Gastroesophageal sphincter (tissue), 3 donors: ENCODE measurements at regions not wholly inside any gene's neighbourhood (a gene's known extent, or its start where the extent isn't known, plus 50 kb on each side); places are given as distances from the start of the nearest gene placed in this dataset.

Experiments used
- POLR2A ChIP-seq, 2 donors: fragments of 450-650 bp; IDR thresholded peaks; one replicate each; pipeline ENCODE4 v1.6.1; 2017; ENCODE audit warnings: antibody characterized with exemption in 2 of 2, mild to moderate bottlenecking in 2 of 2, moderate library complexity in 1 of 2
- POLR2AphosphoS5 ChIP-seq: sonication (generic); formaldehyde crosslinking; IDR thresholded peaks from one replicate; pipeline ENCODE4 v1.6.1; 2017; ENCODE audit warnings: antibody characterized with exemption
- TF ChIP-seq, protein P1 (sequence below), 4 experiments: fragments of 200-600 bp in 2 of 4; fragments of 450-650 bp in 2 of 4; sonication (generic) in 1 of 4; IDR thresholded peaks; one replicate each; pipeline ENCODE4 v1.5.1; 2017 to 2019; ENCODE audit warnings: antibody characterized with exemption in 4 of 4, mild to moderate bottlenecking in 2 of 4, moderate library complexity in 2 of 4

- TF ChIP-seq, protein P1, sequence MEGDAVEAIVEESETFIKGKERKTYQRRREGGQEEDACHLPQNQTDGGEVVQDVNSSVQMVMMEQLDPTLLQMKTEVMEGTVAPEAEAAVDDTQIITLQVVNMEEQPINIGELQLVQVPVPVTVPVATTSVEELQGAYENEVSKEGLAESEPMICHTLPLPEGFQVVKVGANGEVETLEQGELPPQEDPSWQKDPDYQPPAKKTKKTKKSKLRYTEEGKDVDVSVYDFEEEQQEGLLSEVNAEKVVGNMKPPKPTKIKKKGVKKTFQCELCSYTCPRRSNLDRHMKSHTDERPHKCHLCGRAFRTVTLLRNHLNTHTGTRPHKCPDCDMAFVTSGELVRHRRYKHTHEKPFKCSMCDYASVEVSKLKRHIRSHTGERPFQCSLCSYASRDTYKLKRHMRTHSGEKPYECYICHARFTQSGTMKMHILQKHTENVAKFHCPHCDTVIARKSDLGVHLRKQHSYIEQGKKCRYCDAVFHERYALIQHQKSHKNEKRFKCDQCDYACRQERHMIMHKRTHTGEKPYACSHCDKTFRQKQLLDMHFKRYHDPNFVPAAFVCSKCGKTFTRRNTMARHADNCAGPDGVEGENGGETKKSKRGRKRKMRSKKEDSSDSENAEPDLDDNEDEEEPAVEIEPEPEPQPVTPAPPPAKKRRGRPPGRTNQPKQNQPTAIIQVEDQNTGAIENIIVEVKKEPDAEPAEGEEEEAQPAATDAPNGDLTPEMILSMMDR (IDR thresholded peaks at IDR 0.05): no peak
- TF ChIP-seq POLR2A (IDR thresholded peaks at IDR 0.05): peak; percentile 62 to 68
- TF ChIP-seq POLR2AphosphoS5: peak; percentile 77
These were observed 285.2 kb downstream of the SEC14L1 start for GRCh38 chr17:77425791-77426641.
